ENCODE measurements at regions not wholly inside any gene's neighbourhood (a gene's known extent, or its start where the extent isn't known, plus 50 kb on each side); places are given as distances from the start of the nearest gene placed in this dataset.

GRCh38 chr2:208545403-208546042 is 138.9 kb downstream of the PTH2R start:
- H3K9ac ChIP-seq (ENCODE audit: low read depth in 1 of 2, low read length in 2 of 2): no peak overlapping the region
- H3K36me3 ChIP-seq (ENCODE audit: control insufficient read depth in 4 of 4, insufficient read depth in 3 of 4, low read depth in 1 of 4, low read length in 3 of 4): no peaks in the 10 kb centered on the region
- H3K9me3 ChIP-seq (ENCODE audit: control insufficient read depth in 4 of 4, low read length in 3 of 4): no peaks in the 10 kb centered on the region
- WGBS: 23% methylated on average over 4 of the region's 4 CpGs
- no peak overlapping the region for H3K27ac ChIP-seq (ENCODE audit: low read depth in 1 of 2, low read length in 2 of 2)
- no peak for DNase-seq (ENCODE audit: low spot score)
- no peaks in the 10 kb centered on the region for H3K4me1 ChIP-seq (ENCODE audit: control insufficient read depth in 4 of 4, insufficient read depth in 4 of 4, low read length in 3 of 4)
- TF ChIP-seq, protein P1, sequence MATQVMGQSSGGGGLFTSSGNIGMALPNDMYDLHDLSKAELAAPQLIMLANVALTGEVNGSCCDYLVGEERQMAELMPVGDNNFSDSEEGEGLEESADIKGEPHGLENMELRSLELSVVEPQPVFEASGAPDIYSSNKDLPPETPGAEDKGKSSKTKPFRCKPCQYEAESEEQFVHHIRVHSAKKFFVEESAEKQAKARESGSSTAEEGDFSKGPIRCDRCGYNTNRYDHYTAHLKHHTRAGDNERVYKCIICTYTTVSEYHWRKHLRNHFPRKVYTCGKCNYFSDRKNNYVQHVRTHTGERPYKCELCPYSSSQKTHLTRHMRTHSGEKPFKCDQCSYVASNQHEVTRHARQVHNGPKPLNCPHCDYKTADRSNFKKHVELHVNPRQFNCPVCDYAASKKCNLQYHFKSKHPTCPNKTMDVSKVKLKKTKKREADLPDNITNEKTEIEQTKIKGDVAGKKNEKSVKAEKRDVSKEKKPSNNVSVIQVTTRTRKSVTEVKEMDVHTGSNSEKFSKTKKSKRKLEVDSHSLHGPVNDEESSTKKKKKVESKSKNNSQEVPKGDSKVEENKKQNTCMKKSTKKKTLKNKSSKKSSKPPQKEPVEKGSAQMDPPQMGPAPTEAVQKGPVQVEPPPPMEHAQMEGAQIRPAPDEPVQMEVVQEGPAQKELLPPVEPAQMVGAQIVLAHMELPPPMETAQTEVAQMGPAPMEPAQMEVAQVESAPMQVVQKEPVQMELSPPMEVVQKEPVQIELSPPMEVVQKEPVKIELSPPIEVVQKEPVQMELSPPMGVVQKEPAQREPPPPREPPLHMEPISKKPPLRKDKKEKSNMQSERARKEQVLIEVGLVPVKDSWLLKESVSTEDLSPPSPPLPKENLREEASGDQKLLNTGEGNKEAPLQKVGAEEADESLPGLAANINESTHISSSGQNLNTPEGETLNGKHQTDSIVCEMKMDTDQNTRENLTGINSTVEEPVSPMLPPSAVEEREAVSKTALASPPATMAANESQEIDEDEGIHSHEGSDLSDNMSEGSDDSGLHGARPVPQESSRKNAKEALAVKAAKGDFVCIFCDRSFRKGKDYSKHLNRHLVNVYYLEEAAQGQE (IDR thresholded peaks at IDR 0.05): no peak
- TF ChIP-seq JUND (IDR thresholded peaks at IDR 0.05): no peak
- TF ChIP-seq RAD21 (IDR thresholded peaks at IDR 0.05): no peak
- no peak for TF ChIP-seq HNF4A (conservative IDR thresholded peaks at IDR 0.05)
- TF ChIP-seq FOXA1 (IDR thresholded peaks at IDR 0.05): no peak
- no peak for TF ChIP-seq FOXA2 (IDR thresholded peaks at IDR 0.05)
- TF ChIP-seq NR2F2 (IDR thresholded peaks at IDR 0.05): no peak
- TF ChIP-seq GABPA (IDR thresholded peaks at IDR 0.05 in 1 of 2, conservative IDR thresholded peaks at IDR 0.05 in 1 of 2): no peak
- TF ChIP-seq, protein P2, sequence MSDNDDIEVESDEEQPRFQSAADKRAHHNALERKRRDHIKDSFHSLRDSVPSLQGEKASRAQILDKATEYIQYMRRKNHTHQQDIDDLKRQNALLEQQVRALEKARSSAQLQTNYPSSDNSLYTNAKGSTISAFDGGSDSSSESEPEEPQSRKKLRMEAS (IDR thresholded peaks at IDR 0.05): no peak
- TF ChIP-seq SP1 (IDR thresholded peaks at IDR 0.05): no peak
- TF ChIP-seq YY1 (IDR thresholded peaks at IDR 0.05): no peak
- no peak for TF ChIP-seq HNF4G (IDR thresholded peaks at IDR 0.05)
- TF ChIP-seq ATF3 (IDR thresholded peaks at IDR 0.05): no peak
- TF ChIP-seq ZBTB33 (IDR thresholded peaks at IDR 0.05): no peak
- no peak for TF ChIP-seq TAF1 (conservative IDR thresholded peaks at IDR 0.05)
- no peak for TF ChIP-seq RXRA (IDR thresholded peaks at IDR 0.05)
- TF ChIP-seq, protein P3, sequence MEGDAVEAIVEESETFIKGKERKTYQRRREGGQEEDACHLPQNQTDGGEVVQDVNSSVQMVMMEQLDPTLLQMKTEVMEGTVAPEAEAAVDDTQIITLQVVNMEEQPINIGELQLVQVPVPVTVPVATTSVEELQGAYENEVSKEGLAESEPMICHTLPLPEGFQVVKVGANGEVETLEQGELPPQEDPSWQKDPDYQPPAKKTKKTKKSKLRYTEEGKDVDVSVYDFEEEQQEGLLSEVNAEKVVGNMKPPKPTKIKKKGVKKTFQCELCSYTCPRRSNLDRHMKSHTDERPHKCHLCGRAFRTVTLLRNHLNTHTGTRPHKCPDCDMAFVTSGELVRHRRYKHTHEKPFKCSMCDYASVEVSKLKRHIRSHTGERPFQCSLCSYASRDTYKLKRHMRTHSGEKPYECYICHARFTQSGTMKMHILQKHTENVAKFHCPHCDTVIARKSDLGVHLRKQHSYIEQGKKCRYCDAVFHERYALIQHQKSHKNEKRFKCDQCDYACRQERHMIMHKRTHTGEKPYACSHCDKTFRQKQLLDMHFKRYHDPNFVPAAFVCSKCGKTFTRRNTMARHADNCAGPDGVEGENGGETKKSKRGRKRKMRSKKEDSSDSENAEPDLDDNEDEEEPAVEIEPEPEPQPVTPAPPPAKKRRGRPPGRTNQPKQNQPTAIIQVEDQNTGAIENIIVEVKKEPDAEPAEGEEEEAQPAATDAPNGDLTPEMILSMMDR (IDR thresholded peaks at IDR 0.05; ENCODE audit: low read depth, low read length, missing input control): no peak
- H3K4me3 ChIP-seq (ENCODE audit: low read depth in 1 of 3, low read length in 3 of 3): no peak overlapping the region
- H3K27me3 ChIP-seq (ENCODE audit: control insufficient read depth in 4 of 4, insufficient read depth in 4 of 4, low read length in 3 of 4): peaks cover 0 to 3% (median 0%) of the 10 kb centered on the region in 4 donors
